WTC11 (cell line): ENCODE measurements at regions not wholly inside any gene's neighbourhood (a gene's known extent, or its start where the extent isn't known, plus 50 kb on each side); places are given as distances from the start of the nearest gene placed in this dataset.

ENCODE experiments used
- ATAC-seq: fragments of 200-7000 bp; cut with Tn5 transposase; 2 replicates; pipeline ENCODE4 v1.10.0; 2021; ENCODE audit warnings: mild to moderate bottlenecking, moderate library complexity
- CTCF ChIA-PET: fragments of 300-600 bp; sonication (Branson Sonifier 250); formaldehyde crosslinking; loops from one replicate; lab custom pipeline; 2021; ENCODE audit warnings: antibody characterized with exemption; lab: Charles Lee
- POLR2A ChIA-PET: fragments of 350-600 bp; sonication (Branson Sonifier 250); formaldehyde crosslinking; loops from one replicate; lab custom pipeline; 2021; ENCODE audit warnings: antibody characterized with exemption; lab: Charles Lee
- DNase-seq: peaks from one replicate; pipeline ENCODE4 v3.0.0; 2021; ENCODE audit warnings: low spot score
- H3K27ac Mint-ChIP-seq: 2 replicates; pipeline ENCODE4 v1.8.0; 2021; ENCODE audit warnings: mixed read lengths
- H3K27me3 Mint-ChIP-seq: 2 replicates; pipeline ENCODE4 v1.8.0; 2021; ENCODE audit warnings: low read depth, mild to moderate bottlenecking, moderate library complexity, mixed read lengths
- H3K36me3 Mint-ChIP-seq: 2 replicates; pipeline ENCODE4 v1.8.0; 2021; ENCODE audit warnings: mixed read lengths
- H3K4me1 Mint-ChIP-seq: 2 replicates; pipeline ENCODE4 v1.8.0; 2022; ENCODE audit warnings: mixed read lengths
- H3K4me3 Mint-ChIP-seq: 2 replicates; pipeline ENCODE4 v1.8.0; 2021; ENCODE audit warnings: mild to moderate bottlenecking, moderate library complexity, mixed read lengths
- H3K9me3 Mint-ChIP-seq: 2 replicates; pipeline ENCODE4 v1.8.0; 2021; ENCODE audit warnings: mixed read lengths
- ATF1 ChIP-seq: sonication (generic); formaldehyde crosslinking; IDR thresholded peaks from 2 replicates; pipeline ENCODE4 v1.8.1; 2023; ENCODE audit warnings: mild to moderate bottlenecking, moderate library complexity, missing genetic modification reagents
- EMX1 ChIP-seq: fragments of 250-450 bp; sonication (Bioruptor Pico); IDR thresholded peaks from 2 replicates; pipeline ENCODE4 v1.8.0; 2021; ENCODE audit warnings: mild to moderate bottlenecking
- ETV6 ChIP-seq: sonication (generic); formaldehyde crosslinking; IDR thresholded peaks from 2 replicates; pipeline ENCODE4 v1.8.1; 2022; ENCODE audit warnings: mild to moderate bottlenecking, missing genetic modification reagents
- FOXJ3 ChIP-seq: sonication (generic); formaldehyde crosslinking; IDR thresholded peaks from 2 replicates; pipeline ENCODE4 v1.9.0; 2021; ENCODE audit warnings: missing genetic modification reagents, mild to moderate bottlenecking, borderline replicate concordance
- FOXK1 ChIP-seq: sonication (generic); formaldehyde crosslinking; IDR thresholded peaks from 2 replicates; pipeline ENCODE4 v1.8.0; 2022; ENCODE audit warnings: mild to moderate bottlenecking, moderate library complexity, missing genetic modification reagents
- HMGA2 ChIP-seq: fragments of 250-450 bp; sonication (Bioruptor Pico); IDR thresholded peaks from 2 replicates; pipeline ENCODE4 v1.4.0; 2021; ENCODE audit warnings: mild to moderate bottlenecking, moderate library complexity
- KAT7 ChIP-seq: sonication (generic); formaldehyde crosslinking; IDR thresholded peaks from 2 replicates; pipeline ENCODE4 v1.8.1; 2023; ENCODE audit warnings: missing genetic modification reagents, mild to moderate bottlenecking, borderline replicate concordance
- NR2C2 ChIP-seq: sonication (generic); formaldehyde crosslinking; IDR thresholded peaks from 2 replicates; pipeline ENCODE4 v1.8.0; 2022; ENCODE audit warnings: mild to moderate bottlenecking, missing genetic modification reagents
- OVOL2 ChIP-seq: fragments of 250-450 bp; sonication (Bioruptor Pico); IDR thresholded peaks from 2 replicates; pipeline ENCODE4 v1.9.0; 2021; ENCODE audit warnings: mild to moderate bottlenecking, borderline replicate concordance
- SMAD4 ChIP-seq: sonication (generic); formaldehyde crosslinking; IDR thresholded peaks from 2 replicates; pipeline ENCODE4 v1.8.0; 2022; ENCODE audit warnings: mild to moderate bottlenecking, missing genetic modification reagents
- TEAD4 ChIP-seq: sonication (generic); formaldehyde crosslinking; IDR thresholded peaks from 2 replicates; pipeline ENCODE4 v1.8.0; 2022; ENCODE audit warnings: mild to moderate bottlenecking, missing genetic modification reagents
- ZNF423 ChIP-seq: fragments of 250-450 bp; sonication (Bioruptor Pico); IDR thresholded peaks from 2 replicates; pipeline ENCODE4 v2.1.2; 2022; ENCODE audit warnings: mild to moderate bottlenecking, moderate library complexity
- TF ChIP-seq, protein P1 (sequence below): fragments of 250-450 bp; sonication (Bioruptor Pico); IDR thresholded peaks from 2 replicates; pipeline ENCODE4 v1.9.0; 2021; ENCODE audit warnings: mild to moderate bottlenecking, borderline replicate concordance
- TF ChIP-seq, protein P2 (sequence below): sonication (generic); formaldehyde crosslinking; IDR thresholded peaks from 2 replicates; pipeline ENCODE4 v1.8.1; 2022; ENCODE audit warnings: low read depth, missing genetic modification reagents, borderline replicate concordance
- TF ChIP-seq, protein P3 (sequence below): fragments of 250-450 bp; sonication (Bioruptor Pico); IDR thresholded peaks from 2 replicates; pipeline ENCODE4 v2.1.2; 2022; ENCODE audit warnings: mild to moderate bottlenecking, moderate library complexity
- TF ChIP-seq, protein P4 (sequence below): fragments of 200-600 bp; IDR thresholded peaks from 2 replicates; pipeline ENCODE4 v1.8.0; 2022; ENCODE audit warnings: antibody characterized with exemption
- TF ChIP-seq, protein P5 (sequence below): sonication (generic); formaldehyde crosslinking; IDR thresholded peaks from 2 replicates; pipeline ENCODE4 v1.8.0; 2022; ENCODE audit warnings: mild to moderate bottlenecking, missing genetic modification reagents
- TF ChIP-seq, protein P6 (sequence below): fragments of 250-450 bp; sonication (Bioruptor Pico); IDR thresholded peaks from 2 replicates; pipeline ENCODE4 v1.9.0; 2021; ENCODE audit warnings: mild to moderate bottlenecking
- TF ChIP-seq, protein P7 (sequence below): sonication (generic); formaldehyde crosslinking; IDR thresholded peaks from 2 replicates; pipeline ENCODE4 v1.8.0; 2022; ENCODE audit warnings: mild to moderate bottlenecking, missing genetic modification reagents
- TF ChIP-seq, protein P8 (sequence below): fragments of 250-450 bp; sonication (Bioruptor Pico); IDR thresholded peaks from 2 replicates; pipeline ENCODE4 v1.8.0; 2021; ENCODE audit warnings: mild to moderate bottlenecking
- TF ChIP-seq, protein P9 (sequence below): sonication (generic); formaldehyde crosslinking; IDR thresholded peaks from 2 replicates; pipeline ENCODE4 v1.8.0; 2023; ENCODE audit warnings: missing genetic modification reagents

DNA sequence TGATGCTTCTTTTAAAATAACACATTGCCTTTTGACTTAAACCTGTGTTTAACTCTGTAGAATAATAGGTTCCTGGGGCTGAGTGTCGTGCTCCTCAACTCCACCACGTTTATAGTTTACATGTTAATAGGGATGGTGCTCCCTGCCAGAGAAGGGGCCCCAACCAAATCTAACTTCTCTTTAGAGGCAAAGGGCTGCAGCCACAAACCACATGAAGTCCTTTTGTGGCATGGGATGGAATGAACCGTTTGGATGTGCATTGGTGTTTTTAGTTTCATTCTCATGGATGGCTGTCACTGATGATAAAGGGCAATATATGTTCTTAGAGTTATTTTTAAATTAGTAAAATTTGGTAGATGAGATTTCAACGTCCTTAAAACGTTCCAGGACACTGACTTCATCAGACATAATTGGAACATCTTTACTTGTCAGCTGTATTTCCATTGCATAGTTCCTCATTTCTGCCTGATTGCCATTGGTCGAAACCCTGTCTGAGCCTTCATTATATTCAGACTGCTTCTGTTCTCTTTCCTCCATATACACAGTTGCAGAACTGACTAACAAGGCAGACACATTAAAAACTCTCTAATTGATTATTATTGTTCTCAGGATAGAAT lies 60.4 kb upstream of the HPF1 start:
- ChIA-PET POLR2A (no interaction called here), CTCF (no interaction called here)
- H3K4me3 Mint-ChIP-seq: no peak overlapping the region
- no peaks in the 10 kb centered on the region for H3K36me3 Mint-ChIP-seq
- no peak for ATAC-seq
- no peaks in the 10 kb centered on the region for H3K27me3 Mint-ChIP-seq
- TF ChIP-seq FOXK1 (CRISPR knock-in tag) (no peak), FOXJ3 (CRISPR knock-in tag) (no peak), TEAD4 (CRISPR knock-in tag) (no peak), KAT7 (CRISPR knock-in tag) (no peak)
- TF ChIP-seq, protein P1, sequence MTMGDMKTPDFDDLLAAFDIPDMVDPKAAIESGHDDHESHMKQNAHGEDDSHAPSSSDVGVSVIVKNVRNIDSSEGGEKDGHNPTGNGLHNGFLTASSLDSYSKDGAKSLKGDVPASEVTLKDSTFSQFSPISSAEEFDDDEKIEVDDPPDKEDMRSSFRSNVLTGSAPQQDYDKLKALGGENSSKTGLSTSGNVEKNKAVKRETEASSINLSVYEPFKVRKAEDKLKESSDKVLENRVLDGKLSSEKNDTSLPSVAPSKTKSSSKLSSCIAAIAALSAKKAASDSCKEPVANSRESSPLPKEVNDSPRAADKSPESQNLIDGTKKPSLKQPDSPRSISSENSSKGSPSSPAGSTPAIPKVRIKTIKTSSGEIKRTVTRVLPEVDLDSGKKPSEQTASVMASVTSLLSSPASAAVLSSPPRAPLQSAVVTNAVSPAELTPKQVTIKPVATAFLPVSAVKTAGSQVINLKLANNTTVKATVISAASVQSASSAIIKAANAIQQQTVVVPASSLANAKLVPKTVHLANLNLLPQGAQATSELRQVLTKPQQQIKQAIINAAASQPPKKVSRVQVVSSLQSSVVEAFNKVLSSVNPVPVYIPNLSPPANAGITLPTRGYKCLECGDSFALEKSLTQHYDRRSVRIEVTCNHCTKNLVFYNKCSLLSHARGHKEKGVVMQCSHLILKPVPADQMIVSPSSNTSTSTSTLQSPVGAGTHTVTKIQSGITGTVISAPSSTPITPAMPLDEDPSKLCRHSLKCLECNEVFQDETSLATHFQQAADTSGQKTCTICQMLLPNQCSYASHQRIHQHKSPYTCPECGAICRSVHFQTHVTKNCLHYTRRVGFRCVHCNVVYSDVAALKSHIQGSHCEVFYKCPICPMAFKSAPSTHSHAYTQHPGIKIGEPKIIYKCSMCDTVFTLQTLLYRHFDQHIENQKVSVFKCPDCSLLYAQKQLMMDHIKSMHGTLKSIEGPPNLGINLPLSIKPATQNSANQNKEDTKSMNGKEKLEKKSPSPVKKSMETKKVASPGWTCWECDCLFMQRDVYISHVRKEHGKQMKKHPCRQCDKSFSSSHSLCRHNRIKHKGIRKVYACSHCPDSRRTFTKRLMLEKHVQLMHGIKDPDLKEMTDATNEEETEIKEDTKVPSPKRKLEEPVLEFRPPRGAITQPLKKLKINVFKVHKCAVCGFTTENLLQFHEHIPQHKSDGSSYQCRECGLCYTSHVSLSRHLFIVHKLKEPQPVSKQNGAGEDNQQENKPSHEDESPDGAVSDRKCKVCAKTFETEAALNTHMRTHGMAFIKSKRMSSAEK (CRISPR knock-in tag): no peak
- TF ChIP-seq, protein P2, sequence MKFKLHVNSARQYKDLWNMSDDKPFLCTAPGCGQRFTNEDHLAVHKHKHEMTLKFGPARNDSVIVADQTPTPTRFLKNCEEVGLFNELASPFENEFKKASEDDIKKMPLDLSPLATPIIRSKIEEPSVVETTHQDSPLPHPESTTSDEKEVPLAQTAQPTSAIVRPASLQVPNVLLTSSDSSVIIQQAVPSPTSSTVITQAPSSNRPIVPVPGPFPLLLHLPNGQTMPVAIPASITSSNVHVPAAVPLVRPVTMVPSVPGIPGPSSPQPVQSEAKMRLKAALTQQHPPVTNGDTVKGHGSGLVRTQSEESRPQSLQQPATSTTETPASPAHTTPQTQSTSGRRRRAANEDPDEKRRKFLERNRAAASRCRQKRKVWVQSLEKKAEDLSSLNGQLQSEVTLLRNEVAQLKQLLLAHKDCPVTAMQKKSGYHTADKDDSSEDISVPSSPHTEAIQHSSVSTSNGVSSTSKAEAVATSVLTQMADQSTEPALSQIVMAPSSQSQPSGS (CRISPR knock-in tag): no peak
- TF ChIP-seq, all 79 proteins: peak for 0
- H3K27ac Mint-ChIP-seq: no peak overlapping the region
- no peak for DNase-seq
- 0 out of 2 replicates have a peak, but pooled peaks cover 3% of the 10 kb centered on the region for H3K4me1 Mint-ChIP-seq
- no peaks in the 10 kb centered on the region for H3K9me3 Mint-ChIP-seq

DNA sequence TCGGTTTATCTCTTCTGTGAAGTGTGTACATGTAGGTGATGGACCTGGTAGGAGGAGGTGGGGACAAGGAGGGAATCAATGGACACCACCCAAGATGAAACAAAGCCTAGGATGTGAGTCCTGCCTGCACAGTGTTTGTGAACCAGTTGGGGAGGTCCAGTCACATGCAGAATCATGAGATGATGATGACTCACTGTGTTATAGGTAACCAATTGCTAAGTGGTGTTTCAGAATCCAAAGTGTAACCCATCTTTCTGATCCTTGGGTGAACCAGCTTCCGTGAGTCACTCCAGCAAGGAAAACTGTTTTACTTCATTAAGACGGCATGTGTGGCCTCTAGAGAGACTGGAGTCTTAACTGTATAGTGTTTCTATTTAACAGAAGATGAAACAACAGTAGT lies 57.9 kb upstream of the HPF1 start:
- DNase-seq (no peak), ATAC-seq (no peak)
- POLR2A ChIA-PET: no interaction called here
- no peak overlapping the region for H3K27ac Mint-ChIP-seq
- no peaks in the 10 kb centered on the region for H3K36me3 Mint-ChIP-seq
- CTCF ChIA-PET: no interaction called here
- 0 out of 2 replicates have a peak, but pooled peaks cover 3% of the 10 kb centered on the region for H3K4me1 Mint-ChIP-seq
- H3K27me3 Mint-ChIP-seq: no peaks in the 10 kb centered on the region
- H3K4me3 Mint-ChIP-seq: no peak overlapping the region
- no peaks in the 10 kb centered on the region for H3K9me3 Mint-ChIP-seq
- TF ChIP-seq, protein P3, sequence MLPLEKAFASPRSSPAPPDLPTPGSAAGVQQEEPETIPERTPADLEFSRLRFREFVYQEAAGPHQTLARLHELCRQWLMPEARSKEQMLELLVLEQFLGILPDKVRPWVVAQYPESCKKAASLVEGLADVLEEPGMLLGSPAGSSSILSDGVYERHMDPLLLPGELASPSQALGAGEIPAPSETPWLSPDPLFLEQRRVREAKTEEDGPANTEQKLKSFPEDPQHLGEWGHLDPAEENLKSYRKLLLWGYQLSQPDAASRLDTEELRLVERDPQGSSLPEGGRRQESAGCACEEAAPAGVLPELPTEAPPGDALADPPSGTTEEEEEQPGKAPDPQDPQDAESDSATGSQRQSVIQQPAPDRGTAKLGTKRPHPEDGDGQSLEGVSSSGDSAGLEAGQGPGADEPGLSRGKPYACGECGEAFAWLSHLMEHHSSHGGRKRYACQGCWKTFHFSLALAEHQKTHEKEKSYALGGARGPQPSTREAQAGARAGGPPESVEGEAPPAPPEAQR: no peak
- TF ChIP-seq, protein P4, sequence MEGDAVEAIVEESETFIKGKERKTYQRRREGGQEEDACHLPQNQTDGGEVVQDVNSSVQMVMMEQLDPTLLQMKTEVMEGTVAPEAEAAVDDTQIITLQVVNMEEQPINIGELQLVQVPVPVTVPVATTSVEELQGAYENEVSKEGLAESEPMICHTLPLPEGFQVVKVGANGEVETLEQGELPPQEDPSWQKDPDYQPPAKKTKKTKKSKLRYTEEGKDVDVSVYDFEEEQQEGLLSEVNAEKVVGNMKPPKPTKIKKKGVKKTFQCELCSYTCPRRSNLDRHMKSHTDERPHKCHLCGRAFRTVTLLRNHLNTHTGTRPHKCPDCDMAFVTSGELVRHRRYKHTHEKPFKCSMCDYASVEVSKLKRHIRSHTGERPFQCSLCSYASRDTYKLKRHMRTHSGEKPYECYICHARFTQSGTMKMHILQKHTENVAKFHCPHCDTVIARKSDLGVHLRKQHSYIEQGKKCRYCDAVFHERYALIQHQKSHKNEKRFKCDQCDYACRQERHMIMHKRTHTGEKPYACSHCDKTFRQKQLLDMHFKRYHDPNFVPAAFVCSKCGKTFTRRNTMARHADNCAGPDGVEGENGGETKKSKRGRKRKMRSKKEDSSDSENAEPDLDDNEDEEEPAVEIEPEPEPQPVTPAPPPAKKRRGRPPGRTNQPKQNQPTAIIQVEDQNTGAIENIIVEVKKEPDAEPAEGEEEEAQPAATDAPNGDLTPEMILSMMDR: no peak
- no peak for TF ChIP-seq SMAD4 (CRISPR knock-in tag)
- TF ChIP-seq, protein P5, sequence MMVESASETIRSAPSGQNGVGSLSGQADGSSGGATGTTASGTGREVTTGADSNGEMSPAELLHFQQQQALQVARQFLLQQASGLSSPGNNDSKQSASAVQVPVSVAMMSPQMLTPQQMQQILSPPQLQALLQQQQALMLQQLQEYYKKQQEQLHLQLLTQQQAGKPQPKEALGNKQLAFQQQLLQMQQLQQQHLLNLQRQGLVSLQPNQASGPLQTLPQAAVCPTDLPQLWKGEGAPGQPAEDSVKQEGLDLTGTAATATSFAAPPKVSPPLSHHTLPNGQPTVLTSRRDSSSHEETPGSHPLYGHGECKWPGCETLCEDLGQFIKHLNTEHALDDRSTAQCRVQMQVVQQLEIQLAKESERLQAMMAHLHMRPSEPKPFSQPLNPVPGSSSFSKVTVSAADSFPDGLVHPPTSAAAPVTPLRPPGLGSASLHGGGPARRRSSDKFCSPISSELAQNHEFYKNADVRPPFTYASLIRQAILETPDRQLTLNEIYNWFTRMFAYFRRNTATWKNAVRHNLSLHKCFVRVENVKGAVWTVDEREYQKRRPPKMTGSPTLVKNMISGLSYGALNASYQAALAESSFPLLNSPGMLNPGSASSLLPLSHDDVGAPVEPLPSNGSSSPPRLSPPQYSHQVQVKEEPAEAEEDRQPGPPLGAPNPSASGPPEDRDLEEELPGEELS (CRISPR knock-in tag): no peak
- TF ChIP-seq, protein P6, sequence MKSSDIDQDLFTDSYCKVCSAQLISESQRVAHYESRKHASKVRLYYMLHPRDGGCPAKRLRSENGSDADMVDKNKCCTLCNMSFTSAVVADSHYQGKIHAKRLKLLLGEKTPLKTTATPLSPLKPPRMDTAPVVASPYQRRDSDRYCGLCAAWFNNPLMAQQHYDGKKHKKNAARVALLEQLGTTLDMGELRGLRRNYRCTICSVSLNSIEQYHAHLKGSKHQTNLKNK: no peak
- TF ChIP-seq, protein P7, sequence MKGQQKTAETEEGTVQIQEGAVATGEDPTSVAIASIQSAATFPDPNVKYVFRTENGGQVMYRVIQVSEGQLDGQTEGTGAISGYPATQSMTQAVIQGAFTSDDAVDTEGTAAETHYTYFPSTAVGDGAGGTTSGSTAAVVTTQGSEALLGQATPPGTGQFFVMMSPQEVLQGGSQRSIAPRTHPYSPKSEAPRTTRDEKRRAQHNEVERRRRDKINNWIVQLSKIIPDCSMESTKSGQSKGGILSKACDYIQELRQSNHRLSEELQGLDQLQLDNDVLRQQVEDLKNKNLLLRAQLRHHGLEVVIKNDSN (CRISPR knock-in tag): no peak
- TF ChIP-seq HMGA2 (CRISPR knock-in tag): no peak
- no peak for TF ChIP-seq OVOL2
- TF ChIP-seq ETV6 (CRISPR knock-in tag): no peak
- TF ChIP-seq ATF1: no peak
- TF ChIP-seq NR2C2 (CRISPR knock-in tag): no peak
- TF ChIP-seq, protein P8, sequence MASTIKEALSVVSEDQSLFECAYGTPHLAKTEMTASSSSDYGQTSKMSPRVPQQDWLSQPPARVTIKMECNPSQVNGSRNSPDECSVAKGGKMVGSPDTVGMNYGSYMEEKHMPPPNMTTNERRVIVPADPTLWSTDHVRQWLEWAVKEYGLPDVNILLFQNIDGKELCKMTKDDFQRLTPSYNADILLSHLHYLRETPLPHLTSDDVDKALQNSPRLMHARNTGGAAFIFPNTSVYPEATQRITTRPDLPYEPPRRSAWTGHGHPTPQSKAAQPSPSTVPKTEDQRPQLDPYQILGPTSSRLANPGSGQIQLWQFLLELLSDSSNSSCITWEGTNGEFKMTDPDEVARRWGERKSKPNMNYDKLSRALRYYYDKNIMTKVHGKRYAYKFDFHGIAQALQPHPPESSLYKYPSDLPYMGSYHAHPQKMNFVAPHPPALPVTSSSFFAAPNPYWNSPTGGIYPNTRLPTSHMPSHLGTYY (CRISPR knock-in tag): no peak
- TF ChIP-seq ZNF423 (CRISPR knock-in tag): no peak
- no peak for TF ChIP-seq EMX1 (CRISPR knock-in tag)
- TF ChIP-seq, protein P9, sequence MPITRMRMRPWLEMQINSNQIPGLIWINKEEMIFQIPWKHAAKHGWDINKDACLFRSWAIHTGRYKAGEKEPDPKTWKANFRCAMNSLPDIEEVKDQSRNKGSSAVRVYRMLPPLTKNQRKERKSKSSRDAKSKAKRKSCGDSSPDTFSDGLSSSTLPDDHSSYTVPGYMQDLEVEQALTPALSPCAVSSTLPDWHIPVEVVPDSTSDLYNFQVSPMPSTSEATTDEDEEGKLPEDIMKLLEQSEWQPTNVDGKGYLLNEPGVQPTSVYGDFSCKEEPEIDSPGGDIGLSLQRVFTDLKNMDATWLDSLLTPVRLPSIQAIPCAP (CRISPR knock-in tag): no peak
